HG03469 (cell line): ENCODE measurements at regions not wholly inside any gene's neighbourhood (a gene's known extent, or its start where the extent isn't known, plus 50 kb on each side); places are given as distances from the start of the nearest gene placed in this dataset.

ENCODE experiments used
- ATAC-seq: cut with Tn5 transposase; IDR thresholded peaks from one replicate; pipeline ENCODE4 v1.9.1; 2021; ENCODE audit warnings: mild to moderate bottlenecking, moderate library complexity, moderate number of reproducible peaks; ENCODE audit not compliant: unreplicated experiment

- ATAC-seq = no peak
These were observed 164.9 kb upstream of the EPHA7 start for GRCh38 chr6:93584300-93584699.

GRCh38 chr6:93581371-93581770, 162.0 kb upstream of the EPHA7 start:
- no peak for ATAC-seq

- no peak for ATAC-seq
These were observed 161.1 kb upstream of the EPHA7 start for GRCh38 chr6:93580446-93580845.

- ATAC-seq = no peak
These were observed 156.3 kb upstream of the EPHA7 start for GRCh38 chr6:93575495-93576267.

GRCh38 chr6:93574299-93574698, 154.9 kb upstream of the EPHA7 start:
- no peak for ATAC-seq

GRCh38 chr6:93571346-93571745, 152.0 kb upstream of the EPHA7 start:
- ATAC-seq = no peak

- ATAC-seq = no peak
These were observed 148.8 kb upstream of the EPHA7 start for GRCh38 chr6:93568169-93568568.

- ATAC-seq = no peak
These were observed 147.8 kb upstream of the EPHA7 start for GRCh38 chr6:93567164-93567563.

GRCh38 chr6:93566285-93566684, 146.9 kb upstream of the EPHA7 start:
- ATAC-seq = no peak

GRCh38 chr6:93562582-93562981, 143.2 kb upstream of the EPHA7 start:
- ATAC-seq = no peak

- no peak for ATAC-seq
These were observed 135.9 kb upstream of the EPHA7 start for GRCh38 chr6:93555292-93555691.

GRCh38 chr6:93554018-93554417, 134.7 kb upstream of the EPHA7 start:
- no peak for ATAC-seq

- no peak for ATAC-seq
These were observed 131.4 kb upstream of the EPHA7 start for GRCh38 chr6:93550551-93551276.

- no peak for ATAC-seq
These were observed 130.5 kb upstream of the EPHA7 start for GRCh38 chr6:93549868-93550267.

GRCh38 chr6:93524671-93525451, 105.5 kb upstream of the EPHA7 start:
- ATAC-seq = no peak

GRCh38 chr6:93523365-93523764, 104.0 kb upstream of the EPHA7 start:
- no peak for ATAC-seq

GRCh38 chr6:93516441-93516840, 97.1 kb upstream of the EPHA7 start:
- ATAC-seq = no peak

- ATAC-seq = no peak
These were observed 96.4 kb upstream of the EPHA7 start for GRCh38 chr6:93515736-93516135.

GRCh38 chr6:93498713-93499112, 79.4 kb upstream of the EPHA7 start:
- no peak for ATAC-seq

- no peak for ATAC-seq
These were observed 77.2 kb upstream of the EPHA7 start for GRCh38 chr6:93496548-93496947.

- no peak for ATAC-seq
These were observed 74.7 kb upstream of the EPHA7 start for GRCh38 chr6:93494057-93494456.

GRCh38 chr6:93474733-93475179, 55.4 kb upstream of the EPHA7 start:
- no peak for ATAC-seq
